ENCODE measurements at regions not wholly inside any gene's neighbourhood (a gene's known extent, or its start where the extent isn't known, plus 50 kb on each side); places are given as distances from the start of the nearest gene placed in this dataset.

- TF ChIP-seq CTCF (IDR thresholded peaks at IDR 0.05; ENCODE audit: low read depth, low read length) (no peak), EZH2phosphoT487 (IDR thresholded peaks at IDR 0.05; ENCODE audit: low read depth) (no peak)
These were observed 76.4 kb upstream of the NHS start for GRCh38 chrX:17298564-17298963.

Data from OCI-LY3 (cell line).